ENCODE measurements at regions not wholly inside any gene's neighbourhood (a gene's known extent, or its start where the extent isn't known, plus 50 kb on each side); places are given as distances from the start of the nearest gene placed in this dataset.

DNA sequence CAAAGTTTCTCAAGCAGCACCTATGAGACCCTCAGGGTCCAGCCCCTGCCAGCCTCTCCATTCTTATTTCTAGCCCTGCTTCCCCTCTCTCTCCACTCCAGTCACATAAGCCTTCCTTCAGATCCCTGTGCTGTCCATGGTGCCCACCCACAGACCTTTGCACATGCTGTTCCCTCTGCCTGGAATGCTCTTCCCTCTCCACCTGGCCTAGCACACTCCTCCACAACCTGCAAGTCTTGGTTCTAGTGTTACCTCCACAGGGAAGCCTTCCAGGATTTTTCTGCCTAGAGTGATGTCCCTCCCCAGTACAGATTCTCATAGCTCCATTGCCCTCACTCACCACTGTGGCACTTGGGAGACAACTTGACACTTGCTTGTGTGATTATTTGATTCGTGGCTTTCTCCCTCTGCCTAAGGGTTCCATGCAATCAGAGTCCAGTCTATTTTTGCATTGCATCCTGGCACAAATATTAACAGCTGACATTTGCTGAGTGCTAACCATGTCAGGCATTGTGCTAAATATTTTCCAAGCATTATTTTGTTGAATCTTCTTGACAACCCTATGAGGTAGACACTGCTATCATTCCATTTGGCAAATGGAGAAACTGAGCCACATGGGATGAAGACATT is 127.3 kb downstream of the SYF2 start:
- DNase-seq: no peak

DNA sequence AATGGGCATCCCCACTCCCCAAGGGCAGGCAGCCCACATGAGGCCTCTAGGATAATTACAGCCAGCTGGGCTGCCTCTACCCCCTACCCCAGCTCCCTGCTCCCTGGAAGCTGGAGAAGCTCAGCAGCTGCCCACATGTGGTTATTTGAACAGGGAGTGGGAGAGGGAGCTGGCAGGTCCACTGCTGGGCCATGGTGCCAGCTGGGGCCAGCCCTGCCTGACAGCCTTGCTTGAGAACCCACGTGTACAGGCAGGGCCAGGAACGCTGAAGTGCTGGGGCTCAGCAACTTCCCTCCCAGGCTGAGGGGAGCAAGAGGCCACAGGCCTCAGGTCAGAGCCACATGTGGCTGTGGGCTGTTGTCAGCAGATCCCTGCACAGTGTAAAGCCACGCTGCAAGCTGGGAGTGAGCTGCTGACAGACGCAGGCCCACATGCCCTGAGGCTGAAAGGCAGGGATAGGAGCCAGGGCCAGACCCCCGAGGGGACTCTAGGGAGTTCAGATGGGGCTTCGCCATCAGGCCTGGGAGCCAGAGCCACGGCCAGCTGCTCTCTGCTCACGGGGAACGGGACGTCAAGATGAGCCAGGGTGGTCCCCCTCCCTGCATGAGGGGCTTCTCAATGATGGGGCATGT is 129.0 kb downstream of the SYF2 start:
- no peak for DNase-seq

DNA sequence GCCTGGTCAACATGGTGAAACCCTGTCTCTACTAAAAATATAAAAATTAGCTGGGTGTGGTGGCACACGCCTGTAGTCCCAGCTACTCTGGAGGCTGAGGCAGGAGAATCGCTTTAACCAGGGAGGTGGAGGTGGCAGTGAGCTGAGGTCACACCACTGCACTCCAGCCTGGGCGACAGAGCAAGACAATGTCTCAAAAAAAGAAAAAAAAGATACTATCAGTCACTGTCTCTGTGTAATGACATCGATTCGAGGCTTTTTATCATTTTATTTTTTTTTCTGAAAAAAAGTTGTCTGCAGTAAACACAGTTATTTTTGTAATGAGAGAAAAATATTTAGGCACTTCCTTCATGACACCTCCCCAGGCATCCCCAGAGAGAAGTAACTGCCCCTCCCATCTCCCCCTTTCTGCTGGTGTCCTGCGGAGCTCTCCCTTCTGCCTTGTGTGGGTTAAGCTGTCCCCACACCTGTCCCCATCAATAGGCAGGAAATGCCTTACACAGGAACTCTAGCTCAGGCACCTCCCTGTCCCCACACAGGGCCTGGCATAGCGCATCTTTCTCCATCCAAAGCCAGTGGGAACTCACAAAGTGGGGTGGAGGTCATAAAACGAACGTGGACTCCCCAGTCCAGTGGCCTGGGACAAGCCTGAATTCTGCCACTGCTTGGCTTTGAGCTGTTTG is 132.0 kb downstream of the SYF2 start:
- DNase-seq: no peak

DNA sequence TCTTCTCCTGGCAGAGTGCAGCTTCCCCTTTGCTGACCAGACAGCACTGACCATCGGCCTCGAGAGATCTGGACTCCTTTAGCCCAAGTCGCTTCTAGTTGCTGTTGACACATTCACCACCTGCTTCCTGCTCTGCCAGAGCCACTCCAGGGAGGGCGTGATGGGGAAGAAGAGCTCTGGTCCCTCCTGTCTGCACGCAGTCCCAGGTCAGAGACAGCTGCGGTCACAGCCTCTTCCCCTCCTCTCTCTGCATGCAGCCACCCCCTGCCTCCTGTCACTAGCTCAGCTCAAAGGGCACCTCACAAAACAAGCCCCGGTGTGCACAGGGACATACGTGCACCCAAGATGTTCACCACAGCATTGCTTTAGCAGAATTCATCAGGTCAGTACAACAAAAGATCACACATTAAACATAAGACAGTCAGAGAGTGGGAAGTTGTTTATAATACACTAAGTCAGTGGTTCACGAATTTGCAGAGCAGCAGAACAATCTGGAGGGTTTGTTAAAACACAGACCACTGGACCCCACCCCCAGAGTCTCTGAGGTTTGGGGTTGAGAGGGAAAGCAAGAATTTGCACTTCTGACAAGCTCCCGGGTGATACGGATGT is 132.9 kb downstream of the SYF2 start:
- no peak for DNase-seq

DNA sequence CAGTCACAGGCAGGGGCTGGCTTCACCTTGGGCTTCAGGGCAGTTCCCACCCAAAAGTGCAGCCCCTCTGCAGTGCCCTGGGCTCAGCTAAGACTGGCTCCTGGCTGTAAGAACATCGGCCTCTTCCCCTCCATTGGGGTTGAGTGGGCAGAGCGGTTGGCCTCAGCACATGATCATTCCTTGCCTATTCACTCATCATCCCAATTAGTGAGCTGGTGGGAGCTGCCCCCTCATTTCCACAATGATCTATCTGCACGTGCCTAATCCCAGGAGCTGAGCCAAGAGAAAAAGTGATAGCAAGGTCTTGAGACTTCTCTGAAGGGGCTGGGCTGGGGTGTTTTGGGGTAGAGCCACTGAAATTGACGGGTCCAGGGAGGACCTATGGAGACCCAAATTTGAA is 133.6 kb downstream of the SYF2 start:
- no peak for DNase-seq

DNA sequence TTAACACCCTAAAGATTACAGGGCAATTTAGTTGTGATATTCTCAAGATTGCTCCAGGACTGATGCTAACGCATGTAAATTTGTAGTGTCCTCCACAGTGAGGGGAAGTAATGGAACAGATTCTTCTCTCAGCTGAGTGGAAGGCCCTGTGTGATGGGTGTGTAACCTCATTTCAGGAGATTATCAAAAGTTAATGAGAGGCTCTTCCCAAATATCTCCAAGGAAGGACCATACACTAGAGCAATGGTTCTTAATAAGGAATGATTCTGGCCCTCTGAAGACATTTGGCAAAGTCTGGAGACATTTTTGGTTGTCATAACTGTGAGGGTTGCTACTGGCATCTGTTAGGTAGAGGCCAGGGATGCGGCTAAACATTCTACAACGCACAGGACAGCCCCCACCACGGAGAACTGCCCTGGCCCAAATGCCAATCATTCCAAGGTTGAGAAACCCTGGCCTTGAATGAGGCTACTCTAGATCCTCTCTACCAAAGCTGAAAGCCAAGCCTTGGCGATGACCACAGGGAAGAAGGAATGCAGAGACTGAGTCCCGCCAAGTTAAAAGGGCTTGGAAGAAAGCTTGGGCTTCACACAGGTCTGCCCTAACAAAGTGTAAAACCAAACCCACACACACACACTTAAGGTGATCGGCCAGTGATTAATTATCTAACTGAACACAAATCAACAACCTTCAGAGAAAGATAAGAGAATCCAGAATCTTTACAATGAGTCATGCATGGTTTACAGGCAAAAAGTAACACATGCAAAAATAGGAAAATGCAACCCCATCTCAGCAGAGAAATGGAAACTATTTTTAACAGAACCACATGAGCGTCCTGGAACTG is 135.8 kb downstream of the SYF2 start:
- no peak for DNase-seq

DNA sequence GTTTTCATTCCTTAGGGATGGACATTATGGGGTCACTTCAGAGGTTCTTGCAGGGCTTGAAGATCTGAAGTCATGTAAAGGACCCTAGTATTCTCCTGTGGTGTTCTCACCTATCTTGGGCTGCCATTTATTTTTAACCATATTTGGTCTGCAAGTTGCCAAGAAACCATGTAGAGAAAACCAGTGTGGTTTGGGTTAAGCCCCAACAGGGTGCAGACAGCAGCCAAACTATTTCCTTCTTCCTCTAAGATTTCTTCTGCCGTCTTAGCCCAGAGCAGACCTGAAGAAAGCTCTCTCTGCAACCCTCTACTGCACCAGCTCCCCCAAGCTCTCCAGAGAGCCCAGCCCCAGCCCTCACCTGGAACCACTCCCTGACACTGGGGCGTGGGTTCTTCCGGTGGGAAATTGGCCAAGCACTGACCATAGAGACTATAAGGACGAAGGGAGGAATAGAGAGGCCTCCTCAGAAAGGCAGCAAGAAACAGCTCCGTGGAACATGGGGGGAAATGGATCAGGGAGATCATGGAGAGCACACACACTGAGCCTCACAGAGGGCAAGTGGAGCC is 136.6 kb downstream of the SYF2 start:
- no peak for DNase-seq

DNA sequence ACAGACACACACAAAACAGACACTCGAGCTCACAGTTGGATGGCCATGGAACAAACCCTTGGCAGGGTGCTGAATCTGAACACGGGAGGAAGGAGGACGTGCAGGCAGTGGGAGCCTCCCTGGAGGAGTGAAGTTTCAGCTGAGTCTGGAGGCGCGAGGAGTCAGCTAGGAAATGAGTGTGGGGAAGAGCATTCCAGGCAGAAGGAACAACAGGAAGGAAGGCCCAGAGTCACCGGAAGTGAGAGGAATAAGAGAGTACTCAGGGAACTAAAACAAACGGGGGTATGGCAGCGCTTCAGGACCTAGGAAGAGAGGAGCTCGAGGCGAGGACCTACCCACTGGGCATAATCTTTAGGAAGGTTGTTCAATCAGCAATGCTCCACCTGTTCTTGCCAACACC is 137.3 kb downstream of the SYF2 start:
- no peak for DNase-seq

DNA sequence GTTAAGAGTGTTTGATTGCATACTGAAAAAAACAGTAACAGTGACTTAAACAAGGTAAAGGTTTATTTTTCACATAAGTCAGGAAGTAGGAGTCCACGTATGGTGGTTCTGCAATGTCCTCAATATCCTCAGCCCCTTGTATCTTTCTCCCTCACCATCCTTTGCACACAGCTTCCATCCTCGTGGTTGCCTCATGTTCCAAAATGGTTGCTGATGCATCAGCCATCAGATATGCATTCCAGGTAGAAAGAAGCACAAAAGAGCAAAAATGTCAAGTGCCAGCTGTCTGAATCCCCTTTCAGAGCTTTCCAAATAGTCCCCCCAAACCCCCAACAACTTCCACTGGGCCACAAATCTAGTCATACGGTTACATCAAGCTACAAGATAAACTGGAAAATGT is 138.1 kb downstream of the SYF2 start:
- DNase-seq: no peak

DNA sequence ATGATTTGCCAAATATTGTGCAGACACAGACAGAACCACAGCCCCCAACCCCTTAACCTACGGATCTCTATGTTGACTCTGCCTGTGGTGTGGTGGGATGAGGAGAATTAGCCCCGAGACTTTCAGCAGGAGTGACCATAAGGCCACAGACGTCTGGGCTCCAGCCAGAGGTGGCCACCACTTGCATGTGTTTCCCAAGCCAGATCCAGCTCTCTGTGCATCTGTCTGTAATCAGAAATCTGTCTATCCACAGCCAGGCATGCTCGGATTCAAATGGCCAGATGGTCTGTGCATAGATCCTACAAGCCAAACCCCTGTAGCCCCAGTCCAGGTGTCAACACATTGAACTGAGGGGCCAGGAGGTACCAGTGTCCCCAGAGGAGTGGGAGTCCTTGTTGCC is 140.6 kb downstream of the SYF2 start:
- DNase-seq: no peak

DNA sequence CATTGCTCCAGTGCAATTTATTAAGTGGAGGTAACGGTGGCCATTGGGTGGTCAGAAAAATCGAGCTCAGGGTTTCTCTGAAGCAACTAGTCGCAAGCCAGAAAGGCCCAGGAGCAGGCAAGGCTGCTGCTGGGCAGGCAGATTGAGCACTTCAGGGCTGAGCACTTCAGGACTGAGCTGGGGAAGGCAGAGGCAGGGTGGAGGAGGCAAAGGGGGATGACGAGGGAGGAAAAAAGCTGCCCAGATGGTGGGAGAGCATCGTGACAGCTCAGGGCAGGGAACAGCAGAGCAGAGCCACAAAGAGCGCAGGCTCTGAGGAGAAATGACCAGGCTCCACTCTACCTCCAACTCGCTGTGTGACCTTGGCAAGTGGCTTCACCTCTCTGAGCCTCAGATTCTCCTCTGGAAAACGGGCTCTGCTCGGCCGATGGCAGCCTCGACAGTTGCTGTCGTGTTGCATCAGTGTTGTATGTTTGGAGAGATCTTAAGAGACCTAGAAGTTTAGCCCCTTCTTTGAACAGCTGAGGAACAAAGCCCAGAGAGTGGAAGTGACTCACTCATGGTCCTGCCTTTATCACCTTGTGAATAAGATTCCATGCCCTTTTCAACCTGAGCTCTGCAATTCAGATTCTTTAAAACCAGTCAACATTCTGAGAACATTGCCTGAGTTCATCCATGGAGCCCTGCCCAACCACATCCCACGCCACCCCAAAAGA is 141.4 kb downstream of the SYF2 start:
- DNase-seq: no peak

DNA sequence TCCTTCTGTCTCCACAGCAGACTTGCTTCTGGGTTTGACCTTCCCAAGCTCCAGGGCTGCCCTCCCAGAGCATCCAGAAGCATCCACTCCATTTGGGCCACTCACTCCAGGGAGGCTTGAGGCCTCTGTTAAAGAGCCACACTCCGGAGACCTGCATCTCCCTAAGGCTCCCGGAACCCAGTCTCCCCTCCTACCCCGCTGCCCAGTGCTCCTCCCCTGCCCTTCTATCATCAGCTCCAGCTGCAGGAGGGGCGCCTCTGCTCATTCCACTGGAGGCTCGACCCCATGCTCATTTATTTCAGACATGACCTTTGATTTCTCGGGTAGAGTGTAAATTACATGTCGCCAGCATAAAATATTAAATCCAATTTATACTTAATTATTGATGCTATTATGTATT is 142.5 kb downstream of the SYF2 start:
- no peak for DNase-seq

DNA sequence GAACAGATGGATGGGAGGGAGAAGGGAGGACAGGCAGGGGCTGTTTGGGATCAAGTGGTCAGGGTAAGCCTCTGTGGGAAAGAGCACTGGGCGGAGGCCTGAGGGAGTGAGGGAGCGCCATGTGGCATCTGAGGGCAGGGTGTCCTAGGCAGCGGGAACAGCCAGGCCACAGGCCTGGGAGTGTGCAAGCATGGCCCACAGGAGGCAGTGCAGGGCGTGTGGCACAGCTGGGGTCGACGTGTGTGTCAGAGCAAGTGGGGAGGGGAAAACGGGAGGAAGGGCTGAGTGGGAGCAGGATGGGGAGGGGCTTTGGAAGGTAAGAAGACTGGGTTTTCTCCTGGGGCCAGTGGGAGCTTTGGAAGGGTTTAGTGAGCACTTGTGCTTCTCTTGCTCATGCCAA is 143.4 kb downstream of the SYF2 start:
- DNase-seq: no peak

DNA sequence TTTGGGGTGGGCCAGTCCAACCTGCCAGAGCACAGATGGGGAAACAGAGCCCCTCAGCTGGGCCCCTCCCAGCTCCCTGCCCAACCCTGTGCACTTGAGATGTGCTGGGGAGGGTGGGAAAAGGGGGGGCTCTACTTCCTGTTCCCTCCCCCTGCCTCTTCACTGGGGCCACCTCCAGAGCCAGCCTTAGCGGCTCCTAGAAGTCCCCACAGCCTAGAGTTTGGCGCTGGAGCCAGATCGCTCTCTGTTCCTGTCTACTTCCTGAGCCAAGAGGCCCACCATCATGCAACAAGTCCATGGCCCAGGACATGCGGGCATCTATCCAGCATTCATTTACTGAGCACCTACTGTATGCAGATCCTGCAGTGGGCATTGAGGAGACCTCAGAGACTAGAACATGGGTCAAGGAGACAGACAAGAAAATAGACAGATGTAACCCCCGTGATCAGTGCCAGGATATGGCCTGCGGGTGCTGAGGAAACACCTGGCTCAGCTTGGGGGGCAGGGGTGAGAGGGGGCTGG is 144.1 kb downstream of the SYF2 start:
- no peak for DNase-seq

DNA sequence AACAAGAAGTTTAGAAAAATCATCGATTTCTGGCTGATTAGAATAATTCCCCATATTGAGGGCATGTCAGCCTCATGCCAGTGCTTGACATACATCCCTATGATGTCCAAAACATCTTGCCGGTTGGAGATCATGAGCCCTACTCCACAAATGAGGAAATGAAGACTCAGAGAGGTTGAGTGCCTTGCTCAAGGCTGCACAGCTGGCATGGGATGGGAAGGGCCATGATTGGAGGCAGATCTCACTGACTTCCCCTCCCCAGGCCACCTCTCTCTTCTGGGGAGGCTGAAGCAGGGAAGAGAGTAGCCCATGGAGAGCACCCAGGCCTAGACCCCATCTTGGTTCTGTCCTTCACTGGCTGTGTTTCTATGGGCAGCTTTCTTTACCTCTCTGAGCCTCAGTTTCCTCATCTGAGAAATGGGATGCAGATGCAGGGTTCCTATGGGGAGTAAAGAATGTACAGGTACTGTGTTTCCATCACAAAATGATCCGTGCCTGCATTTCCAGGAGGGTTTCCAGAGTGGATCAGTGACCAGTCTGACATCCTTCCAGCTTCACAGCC is 145.7 kb downstream of the SYF2 start:
- no peak for DNase-seq

DNA sequence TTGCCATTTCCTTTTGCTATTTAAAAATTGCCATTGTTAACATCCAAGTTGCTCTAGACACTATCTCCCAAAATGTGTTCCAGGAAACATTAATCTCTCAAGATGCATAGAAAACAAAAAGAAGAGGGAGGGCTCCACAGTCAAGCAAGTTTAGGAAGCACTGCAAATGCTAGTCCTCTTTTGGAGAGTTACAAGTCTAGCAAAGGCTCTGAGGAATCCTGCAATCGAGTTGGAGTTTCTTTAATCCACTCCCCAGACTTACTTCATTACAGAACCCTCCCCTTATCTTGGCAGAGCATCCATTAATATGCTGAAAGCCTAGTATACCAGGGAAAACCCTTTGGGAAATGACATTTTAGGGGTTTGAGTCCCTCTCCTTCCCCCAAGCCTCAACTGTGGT is 147.9 kb downstream of the SYF2 start:
- no peak for DNase-seq

DNA sequence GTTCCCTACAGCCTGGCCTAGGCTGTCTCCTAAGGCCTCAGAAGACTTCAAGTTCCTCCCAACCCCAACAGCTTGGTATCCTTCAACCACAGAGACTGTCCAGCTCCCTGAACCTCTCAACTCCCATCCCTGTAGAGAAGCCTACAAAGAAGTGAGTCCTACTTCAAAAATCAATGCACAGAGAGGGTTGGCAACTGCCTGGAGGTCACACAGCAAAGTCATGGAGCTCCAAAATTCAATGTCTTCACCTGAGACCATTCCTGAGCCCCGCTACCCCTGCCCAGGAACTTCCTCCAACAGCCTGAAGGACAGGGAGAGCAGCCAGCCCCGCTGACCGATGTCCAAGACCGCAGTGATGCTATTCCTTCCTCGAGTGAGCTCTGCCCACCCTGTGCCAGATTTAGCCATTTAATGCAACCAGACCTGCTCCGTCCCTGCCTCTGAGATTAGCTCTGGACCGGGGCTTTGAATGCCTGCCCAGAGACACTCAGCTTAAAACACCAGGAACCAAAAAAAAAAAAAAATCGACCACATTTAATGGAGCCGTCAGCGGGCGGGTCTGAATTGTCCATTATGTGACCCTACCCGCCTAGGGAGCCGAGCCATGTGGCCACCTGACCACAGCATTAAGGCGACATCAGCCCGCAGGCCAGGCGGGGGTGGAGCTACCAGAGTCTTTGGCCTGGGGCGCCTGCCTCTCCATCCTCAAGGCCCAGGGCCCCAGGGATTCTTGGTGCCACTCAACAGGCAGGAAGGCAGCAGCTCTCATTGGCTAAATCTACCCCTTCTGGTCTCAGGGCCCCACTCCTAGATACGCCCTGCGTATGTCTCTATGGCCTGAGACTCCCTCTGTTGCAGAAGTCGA is 148.6 kb downstream of the SYF2 start:
- DNase-seq: no peak

DNA sequence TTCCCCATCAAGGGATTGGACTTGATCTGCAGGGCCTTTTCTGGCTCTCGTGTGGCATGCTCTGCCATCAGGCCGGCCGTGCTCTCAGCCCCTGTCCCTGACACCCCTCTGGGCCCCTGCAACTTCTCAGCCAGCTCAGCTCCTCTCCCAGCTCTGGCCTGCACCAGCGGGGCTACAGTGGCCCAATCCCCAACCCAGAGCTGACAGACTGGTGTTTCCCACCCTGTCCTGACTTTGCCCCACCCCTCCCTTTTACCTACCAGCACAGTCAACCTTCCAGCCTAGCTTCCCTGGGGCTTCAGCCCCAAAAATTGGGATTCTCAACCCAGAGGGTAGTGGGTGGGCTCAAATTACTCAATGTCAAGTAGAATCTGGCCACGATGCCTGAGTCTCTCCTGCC is 149.3 kb downstream of the SYF2 start:
- no peak for DNase-seq

DNA sequence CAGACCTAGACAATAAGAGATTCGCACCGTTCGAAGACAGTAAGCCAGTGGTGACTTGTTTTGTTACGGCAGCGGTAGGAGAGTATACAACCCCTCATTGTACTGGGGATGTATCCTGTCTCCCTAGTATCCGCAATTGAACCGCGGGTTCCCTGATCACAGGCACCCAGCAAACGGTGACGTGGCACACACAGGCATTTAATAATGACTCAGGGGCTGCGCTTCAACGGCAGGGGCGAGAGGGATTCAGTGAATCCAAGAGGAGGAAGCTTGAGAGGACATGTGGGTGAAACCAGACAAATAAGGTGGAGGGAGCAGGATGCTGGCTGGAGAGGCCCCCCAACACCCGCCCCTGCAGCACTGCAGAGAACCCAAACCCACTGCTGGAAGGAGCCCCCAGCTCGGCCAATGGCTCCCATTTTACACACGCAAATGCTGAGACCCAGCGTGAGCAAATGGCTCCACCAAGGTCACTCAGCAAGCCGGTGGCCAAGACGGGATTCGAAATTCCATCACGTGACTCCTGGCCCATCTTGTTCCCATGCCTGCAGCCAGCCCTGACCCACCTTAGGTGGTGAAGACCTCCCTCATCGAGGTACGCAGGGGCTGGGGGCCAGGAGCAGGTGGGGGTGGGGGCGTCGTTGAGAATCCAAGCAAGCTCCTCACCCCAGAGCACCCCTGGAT is 149.9 kb downstream of the SYF2 start:
- no peak for DNase-seq

All from muscle of arm (tissue), 1 donor.